Tibial nerve (tissue), 4 donors: ENCODE measurements at regions not wholly inside any gene's neighbourhood (a gene's known extent, or its start where the extent isn't known, plus 50 kb on each side); places are given as distances from the start of the nearest gene placed in this dataset.

Experiments
- DNase-seq, 2 donors: peaks; one replicate each; pipeline ENCODE4 v3.0.0-alpha.2; 2019; ENCODE audit warnings: low spot score in 2 of 2
- H3K27ac ChIP-seq, 4 donors: fragments of 200-600 bp; sonication (generic) in 3 of 4; one replicate each; pipeline ENCODE4 v1.5.1; 2017 to 2019; ENCODE audit warnings: mild to moderate bottlenecking in 1 of 4
- H3K27me3 ChIP-seq, 2 donors: fragments of 200-600 bp; sonication (generic) in 1 of 2; one replicate each; pipeline versions ENCODE4 v1.5.1 to v1.6.0; 2017 to 2019
- H3K36me3 ChIP-seq, 3 donors: fragments of 200-600 bp; sonication (generic); one replicate each; pipeline ENCODE4 v1.5.1; 2018 to 2019
- H3K4me1 ChIP-seq, 4 donors: fragments of 200-600 bp; sonication (generic) in 3 of 4; one replicate each; pipeline ENCODE4 v1.5.1; 2017 to 2019
- H3K4me3 ChIP-seq, 4 donors: fragments of 200-600 bp; sonication (generic) in 3 of 4; one replicate each; pipeline ENCODE4 v1.5.1; 2017 to 2019; ENCODE audit warnings: mild to moderate bottlenecking in 1 of 4, moderate library complexity in 1 of 4
- H3K9me3 ChIP-seq, 4 donors: fragments of 200-600 bp; sonication (generic) in 3 of 4; one replicate each; pipeline ENCODE4 v1.5.1; 2017 to 2019
- EP300 ChIP-seq, 2 donors: sonication (generic); formaldehyde crosslinking; IDR thresholded peaks; one replicate each; pipeline ENCODE4 v1.6.1; 2017; ENCODE audit warnings: antibody characterized with exemption in 2 of 2, mild to moderate bottlenecking in 1 of 2
- POLR2A ChIP-seq, 2 donors: fragments of 450-650 bp; IDR thresholded peaks; one replicate each; pipeline ENCODE4 v1.6.1; 2017; ENCODE audit warnings: antibody characterized with exemption in 2 of 2, mild to moderate bottlenecking in 2 of 2, moderate library complexity in 2 of 2
- WGBS, 2 donors: methylation state at CpG; one replicate each; pipeline ENCODE4 v1.1.5; 2018; 5-methylcytosine and 5-hydroxymethylcytosine counted together
- TF ChIP-seq, protein P1 (sequence below), 5 experiments: fragments of 200-600 bp in 3 of 5; fragments of 450-650 bp in 2 of 5; sonication (generic) in 3 of 5; IDR thresholded peaks; one replicate each; pipeline ENCODE4 v1.5.1; 2016 to 2019; ENCODE audit warnings: antibody characterized with exemption in 5 of 5, mild to moderate bottlenecking in 3 of 5, moderate library complexity in 2 of 5

DNA sequence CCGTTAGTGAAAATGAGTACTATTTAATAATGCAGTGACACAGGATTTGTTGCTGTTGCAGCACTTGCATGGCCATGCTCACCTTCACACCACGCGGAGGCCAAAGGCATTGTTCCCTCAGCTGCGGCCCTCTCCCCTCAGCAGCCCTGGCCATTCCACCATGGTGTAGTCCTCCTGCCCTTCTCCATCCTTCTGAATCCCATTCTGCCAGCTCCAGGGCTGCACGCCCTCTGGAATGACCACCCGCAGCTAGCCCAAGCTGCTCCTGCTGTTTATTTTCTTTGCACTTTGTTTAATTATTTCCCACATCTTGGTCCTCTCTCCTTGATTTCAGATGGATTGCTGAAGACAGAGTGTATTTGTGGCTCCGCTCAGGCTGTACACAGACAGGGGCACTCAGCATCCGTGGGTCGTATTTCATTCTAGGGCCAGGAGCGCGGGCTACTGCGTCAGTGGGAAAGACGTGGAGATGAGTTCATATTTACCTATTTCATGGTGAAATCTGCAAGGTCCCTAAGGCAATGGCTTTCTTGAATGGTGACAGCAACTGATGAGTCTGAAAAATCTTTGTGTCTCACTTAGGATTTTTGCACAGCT, 81.4 kb upstream of the DUSP22 start:
- H3K27ac ChIP-seq = no peak overlapping the region
- H3K36me3 ChIP-seq = no peaks in the 10 kb centered on the region
- H3K9me3 ChIP-seq = peaks cover 0 to 13% (median 0%) of the 10 kb centered on the region in 4 donors
- H3K4me1 ChIP-seq = no peaks in the 10 kb centered on the region
- WGBS, 2 donors = 71 to 78% methylated on average over 13 of the region's 13 CpGs
- no peak overlapping the region for H3K4me3 ChIP-seq
- TF ChIP-seq EP300 (IDR thresholded peaks at IDR 0.05) = no peak
- no peak for TF ChIP-seq POLR2A (IDR thresholded peaks at IDR 0.05)
- TF ChIP-seq, protein P1, sequence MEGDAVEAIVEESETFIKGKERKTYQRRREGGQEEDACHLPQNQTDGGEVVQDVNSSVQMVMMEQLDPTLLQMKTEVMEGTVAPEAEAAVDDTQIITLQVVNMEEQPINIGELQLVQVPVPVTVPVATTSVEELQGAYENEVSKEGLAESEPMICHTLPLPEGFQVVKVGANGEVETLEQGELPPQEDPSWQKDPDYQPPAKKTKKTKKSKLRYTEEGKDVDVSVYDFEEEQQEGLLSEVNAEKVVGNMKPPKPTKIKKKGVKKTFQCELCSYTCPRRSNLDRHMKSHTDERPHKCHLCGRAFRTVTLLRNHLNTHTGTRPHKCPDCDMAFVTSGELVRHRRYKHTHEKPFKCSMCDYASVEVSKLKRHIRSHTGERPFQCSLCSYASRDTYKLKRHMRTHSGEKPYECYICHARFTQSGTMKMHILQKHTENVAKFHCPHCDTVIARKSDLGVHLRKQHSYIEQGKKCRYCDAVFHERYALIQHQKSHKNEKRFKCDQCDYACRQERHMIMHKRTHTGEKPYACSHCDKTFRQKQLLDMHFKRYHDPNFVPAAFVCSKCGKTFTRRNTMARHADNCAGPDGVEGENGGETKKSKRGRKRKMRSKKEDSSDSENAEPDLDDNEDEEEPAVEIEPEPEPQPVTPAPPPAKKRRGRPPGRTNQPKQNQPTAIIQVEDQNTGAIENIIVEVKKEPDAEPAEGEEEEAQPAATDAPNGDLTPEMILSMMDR (IDR thresholded peaks at IDR 0.05) = no peak
- H3K27me3 ChIP-seq = peaks cover 0 to 5% of the 10 kb centered on the region in 2 donors
- no peak for DNase-seq

DNA sequence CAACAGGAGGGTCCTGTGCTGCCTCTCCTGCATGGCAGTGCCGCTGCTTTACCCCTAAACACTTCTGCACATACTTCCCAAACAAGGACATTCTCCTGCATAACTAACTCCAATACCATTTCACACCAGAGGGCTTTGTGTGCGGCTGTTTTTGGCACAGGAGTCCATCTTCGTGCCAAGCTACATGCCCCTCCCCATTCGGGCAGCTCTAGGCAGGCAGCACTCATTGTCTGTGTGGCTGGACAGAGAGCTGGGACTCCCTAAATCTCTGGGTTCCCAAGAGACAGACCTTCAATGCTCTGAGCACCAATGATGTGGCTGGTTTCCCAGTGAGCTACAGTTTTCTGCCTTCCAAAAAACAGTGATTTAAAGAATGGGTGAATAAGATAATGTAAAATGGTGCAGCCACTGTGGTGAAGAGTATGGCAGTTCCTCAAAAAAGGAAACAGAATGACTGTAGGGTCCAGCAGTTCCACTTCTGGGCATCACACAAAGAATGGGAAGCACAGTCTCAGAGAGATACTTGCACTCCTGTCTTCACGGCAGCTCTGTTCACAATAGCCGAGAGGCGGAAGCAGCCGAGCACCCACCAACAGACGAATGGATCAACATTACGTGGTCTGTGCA, 80.3 kb upstream of the DUSP22 start:
- Histone ChIP-seq H3K4me1 (no peaks in the 10 kb centered on the region), H3K27ac (no peak overlapping the region), H3K27me3 (peaks cover 0 to 5% of the 10 kb centered on the region in 2 donors), H3K36me3 (no peaks in the 10 kb centered on the region), H3K4me3 (no peak overlapping the region), H3K9me3 (peaks cover 0 to 13% (median 0%) of the 10 kb centered on the region in 4 donors)
- TF ChIP-seq EP300 (IDR thresholded peaks at IDR 0.05) = no peak
- TF ChIP-seq, protein P1 (IDR thresholded peaks at IDR 0.05) = no peak
- TF ChIP-seq POLR2A (IDR thresholded peaks at IDR 0.05) = no peak
- DNase-seq = no peak
- 79 to 80% methylated on average over 10 of the region's 10 CpGs for WGBS, 2 donors

DNA sequence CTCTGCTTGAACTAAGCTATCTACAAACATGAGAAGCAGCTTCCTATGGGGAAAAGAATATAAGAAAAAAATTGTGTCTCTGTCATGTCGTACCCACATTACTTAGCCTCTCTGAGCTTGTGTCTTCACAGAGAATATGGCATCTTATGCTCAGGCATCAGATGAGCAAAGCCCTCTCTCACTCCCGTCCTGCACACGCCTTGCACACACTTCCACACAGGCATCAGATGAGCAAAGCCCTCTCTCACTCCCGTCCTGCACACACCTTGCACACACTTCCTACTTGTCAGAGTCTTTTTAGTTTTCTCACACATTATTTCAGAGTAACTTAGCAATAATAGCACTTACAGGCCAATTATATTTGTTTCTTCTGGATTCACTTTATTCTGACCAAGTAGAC, 79.0 kb upstream of the DUSP22 start:
- DNase-seq = no peak
- WGBS, 2 donors = 74 to 90% methylated on average over 4 of the region's 4 CpGs
- no peaks in the 10 kb centered on the region for H3K36me3 ChIP-seq
- no peak overlapping the region for H3K4me3 ChIP-seq
- H3K9me3 ChIP-seq = peaks cover 0 to 13% (median 0%) of the 10 kb centered on the region in 4 donors
- H3K4me1 ChIP-seq = no peaks in the 10 kb centered on the region
- TF ChIP-seq EP300 (IDR thresholded peaks at IDR 0.05) (no peak), POLR2A (IDR thresholded peaks at IDR 0.05) (no peak)
- TF ChIP-seq, protein P1 (IDR thresholded peaks at IDR 0.05) = no peak
- H3K27ac ChIP-seq = no peak overlapping the region
- H3K27me3 ChIP-seq = peaks cover 0 to 5% of the 10 kb centered on the region in 2 donors

DNA sequence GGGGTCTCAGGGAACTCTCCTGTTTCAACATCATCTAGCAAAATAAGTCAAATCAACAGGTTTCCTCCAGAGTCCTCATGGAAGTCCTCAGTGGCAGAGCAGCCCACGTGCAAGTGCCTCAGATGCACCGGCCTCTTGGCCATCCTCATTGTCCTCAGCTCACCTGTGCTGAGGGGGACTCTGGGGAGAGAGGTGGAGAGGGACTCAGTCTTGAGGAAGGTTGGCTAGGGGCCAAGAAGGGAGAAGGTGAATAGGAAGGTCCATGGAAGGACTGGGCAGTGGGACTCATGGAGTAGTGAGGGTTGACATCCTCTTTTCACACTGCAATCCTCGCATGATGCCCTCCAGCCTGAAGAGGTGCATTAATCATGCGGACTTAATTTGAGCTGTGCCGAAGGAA, 77.9 kb upstream of the DUSP22 start:
- Histone ChIP-seq H3K4me3 (no peak overlapping the region), H3K27ac (no peak overlapping the region), H3K4me1 (peaks cover 0 to 7% (median 0%) of the 10 kb centered on the region in 4 donors), H3K36me3 (no peaks in the 10 kb centered on the region), H3K27me3 (peaks cover 0 to 5% of the 10 kb centered on the region in 2 donors), H3K9me3 (peaks cover 0 to 13% (median 0%) of the 10 kb centered on the region in 4 donors)
- TF ChIP-seq, protein P1 (IDR thresholded peaks at IDR 0.05) = no peak
- whole genome bisulfite sequencing, 2 donors = 93 to 96% methylated on average over 5 of the region's 5 CpGs
- DNase-seq = no peak

DNA sequence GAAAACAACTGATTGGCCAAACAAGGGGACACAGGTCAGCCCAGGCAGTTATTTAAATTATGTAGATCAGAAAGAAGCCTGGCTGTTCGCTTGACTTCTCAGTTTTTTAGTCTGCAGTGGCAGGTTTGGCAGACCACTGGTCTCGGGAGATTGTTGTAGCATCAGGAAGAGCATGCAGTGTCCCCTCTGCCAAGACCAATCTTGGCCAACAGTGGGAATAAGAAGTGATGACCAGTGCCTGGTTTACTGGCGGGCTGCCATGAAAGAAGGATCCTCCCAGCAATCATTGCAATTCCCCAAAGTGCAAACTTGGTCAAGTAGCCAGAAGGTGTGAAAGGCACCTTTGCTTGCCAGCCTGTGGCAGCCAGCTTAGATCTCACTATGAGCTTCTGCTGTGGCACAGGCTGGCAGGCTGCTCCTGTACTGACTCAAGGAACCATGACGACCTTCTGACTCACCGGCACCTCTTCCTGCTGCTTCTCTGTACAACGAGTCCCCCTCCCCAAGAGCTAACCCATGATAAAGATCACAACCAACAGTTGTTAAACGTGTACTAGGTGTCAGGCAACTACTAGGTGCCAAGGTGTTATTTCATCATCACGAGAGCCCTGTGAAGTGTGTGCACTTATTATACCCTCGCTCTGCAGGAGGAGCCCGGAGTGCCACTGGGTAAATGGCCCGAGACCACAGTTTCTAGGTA, 76.8 kb upstream of the DUSP22 start:
- Histone ChIP-seq H3K36me3 (no peaks in the 10 kb centered on the region), H3K27ac (no peak overlapping the region), H3K4me1 (peaks cover 0 to 7% (median 4%) of the 10 kb centered on the region in 4 donors), H3K27me3 (peaks cover 0 to 5% of the 10 kb centered on the region in 2 donors), H3K4me3 (no peak overlapping the region), H3K9me3 (peaks cover 0 to 13% (median 0%) of the 10 kb centered on the region in 4 donors)
- no peak for DNase-seq
- TF ChIP-seq POLR2A (IDR thresholded peaks at IDR 0.05) (no peak), EP300 (IDR thresholded peaks at IDR 0.05) (no peak)
- TF ChIP-seq, protein P1 (IDR thresholded peaks at IDR 0.05) = no peak
- WGBS, 2 donors = 69 to 75% methylated on average over 11 of the region's 11 CpGs
